ENCODE measurements at regions not wholly inside any gene's neighbourhood (a gene's known extent, or its start where the extent isn't known, plus 50 kb on each side); places are given as distances from the start of the nearest gene placed in this dataset.

- no peak for ATAC-seq (ENCODE audit: insufficient read depth, low FRiP score)
- 79 to 88% methylated on average over 1 of the region's 1 CpG for WGBS, 2 donors
- DNase-seq = no peak
Measured at GRCh38 chr2:79292958-79293315, 133.4 kb upstream of the REG3A start.

GRCh38 chr2:79292239-79292957, 132.8 kb upstream of the REG3A start:
- H3K4me3 ChIP-seq = no peak overlapping the region
- H3K9ac ChIP-seq (ENCODE audit: insufficient read depth in 1 of 2, low read length in 2 of 2) = no peak overlapping the region
- H3K9me3 ChIP-seq (ENCODE audit: control insufficient read depth in 4 of 4, insufficient read depth in 3 of 4, low read length in 3 of 4) = peaks cover 0 to 4% (median 0%) of the 10 kb centered on the region in 4 donors
- ATAC-seq (ENCODE audit: insufficient read depth, low FRiP score) = no peak
- no peaks in the 10 kb centered on the region for H3K4me1 ChIP-seq (ENCODE audit: control insufficient read depth in 5 of 5, insufficient read depth in 5 of 5, low read length in 5 of 5)
- no peak for DNase-seq
- WGBS, 2 donors = 52 to 66% methylated on average over 1 of the region's 1 CpG
- H3K27ac ChIP-seq (ENCODE audit: low read depth in 1 of 2, low read length in 1 of 2) = no peak overlapping the region
- H3K36me3 ChIP-seq (ENCODE audit: control insufficient read depth in 4 of 4, insufficient read depth in 4 of 4, low read length in 4 of 4) = no peaks in the 10 kb centered on the region
- H3K27me3 ChIP-seq (ENCODE audit: control insufficient read depth in 3 of 3, insufficient read depth in 3 of 3, low read length in 2 of 3) = no peaks in the 10 kb centered on the region
- no peak for TF ChIP-seq CTCF (IDR thresholded peaks at IDR 0.05; ENCODE audit: control extremely low read depth, extremely low read depth)

More at GRCh38 chr2:79292958-79293315, 133.4 kb upstream of the REG3A start:
- no peak for TF ChIP-seq CTCF (IDR thresholded peaks at IDR 0.05; ENCODE audit: control extremely low read depth, extremely low read depth)
- Histone ChIP-seq H3K27ac (ENCODE audit: low read depth in 1 of 2, low read length in 1 of 2) (no peak overlapping the region), H3K36me3 (ENCODE audit: control insufficient read depth in 4 of 4, insufficient read depth in 4 of 4, low read length in 4 of 4) (no peaks in the 10 kb centered on the region), H3K9ac (ENCODE audit: insufficient read depth in 1 of 2, low read length in 2 of 2) (no peak overlapping the region), H3K9me3 (ENCODE audit: control insufficient read depth in 4 of 4, insufficient read depth in 3 of 4, low read length in 3 of 4) (peaks cover 0 to 4% (median 0%) of the 10 kb centered on the region in 4 donors), H3K4me3 (no peak overlapping the region), H3K27me3 (ENCODE audit: control insufficient read depth in 3 of 3, insufficient read depth in 3 of 3, low read length in 2 of 3) (no peaks in the 10 kb centered on the region), H3K4me1 (ENCODE audit: control insufficient read depth in 5 of 5, insufficient read depth in 5 of 5, low read length in 5 of 5) (no peaks in the 10 kb centered on the region)

GRCh38 chr2:79275863-79276262, 116.3 kb upstream of the REG3A start:
- Histone ChIP-seq H3K36me3 (ENCODE audit: control insufficient read depth in 4 of 4, insufficient read depth in 4 of 4, low read length in 4 of 4) (no peaks in the 10 kb centered on the region), H3K27me3 (ENCODE audit: control insufficient read depth in 3 of 3, insufficient read depth in 3 of 3, low read length in 2 of 3) (no peaks in the 10 kb centered on the region), H3K4me3 (no peak overlapping the region), H3K4me1 (ENCODE audit: control insufficient read depth in 5 of 5, insufficient read depth in 5 of 5, low read length in 5 of 5) (no peaks in the 10 kb centered on the region), H3K9me3 (ENCODE audit: control insufficient read depth in 4 of 4, insufficient read depth in 3 of 4, low read length in 3 of 4) (peaks cover 0 to 4% (median 1%) of the 10 kb centered on the region in 4 donors), H3K27ac (ENCODE audit: low read depth in 1 of 2, low read length in 1 of 2) (no peak overlapping the region), H3K9ac (ENCODE audit: insufficient read depth in 1 of 2, low read length in 2 of 2) (no peak overlapping the region)
- TF ChIP-seq CTCF (IDR thresholded peaks at IDR 0.05; ENCODE audit: control extremely low read depth, extremely low read depth) = no peak
- ATAC-seq (ENCODE audit: insufficient read depth, low FRiP score) (no peak), DNase-seq (no peak)
- WGBS, 2 donors = 91 to 92% methylated on average over 3 of the region's 3 CpGs

- ATAC-seq (ENCODE audit: insufficient read depth, low FRiP score) = no peak
- DNase-seq = no peak
- no peaks in the 10 kb centered on the region for H3K27me3 ChIP-seq (ENCODE audit: control insufficient read depth in 3 of 3, insufficient read depth in 3 of 3, low read length in 2 of 3)
- TF ChIP-seq CTCF (IDR thresholded peaks at IDR 0.05; ENCODE audit: control extremely low read depth, extremely low read depth) = no peak
- no peaks in the 10 kb centered on the region for H3K36me3 ChIP-seq (ENCODE audit: control insufficient read depth in 4 of 4, insufficient read depth in 4 of 4, low read length in 4 of 4)
- no peaks in the 10 kb centered on the region for H3K4me1 ChIP-seq (ENCODE audit: control insufficient read depth in 5 of 5, insufficient read depth in 5 of 5, low read length in 5 of 5)
- WGBS, 2 donors = 68 to 86% methylated on average over 2 of the region's 2 CpGs
- no peak overlapping the region for H3K27ac ChIP-seq (ENCODE audit: low read depth in 1 of 2, low read length in 1 of 2)
- no peak overlapping the region for H3K4me3 ChIP-seq
- peaks cover 0 to 4% (median 1%) of the 10 kb centered on the region in 4 donors for H3K9me3 ChIP-seq (ENCODE audit: control insufficient read depth in 4 of 4, insufficient read depth in 3 of 4, low read length in 3 of 4)
- H3K9ac ChIP-seq (ENCODE audit: insufficient read depth in 1 of 2, low read length in 2 of 2) = no peak overlapping the region
Measured at GRCh38 chr2:79275197-79275596, 115.6 kb upstream of the REG3A start.
